ENCODE measurements at regions not wholly inside any gene's neighbourhood (a gene's known extent, or its start where the extent isn't known, plus 50 kb on each side); places are given as distances from the start of the nearest gene placed in this dataset.

- peaks cover 67% of the 10 kb centered on the region for H3K4me1 ChIP-seq (ENCODE audit: control insufficient read depth, extremely low read depth, insufficient read depth, low read length)
- DNase-seq (ENCODE audit: low read depth, low spot score) (no peak), FAIRE-seq (peak; percentile 71)
- H3K9me3 ChIP-seq (ENCODE audit: control insufficient read depth, low read depth, low read length), result no peaks in the 10 kb centered on the region
- dilution Hi-C loops (cut with MboI; ENCODE audit: extremely low pct_ligation_motif_present, low sequenced_read_pairs), result no loop called here
- no peaks in the 10 kb centered on the region for H3K9me1 ChIP-seq (ENCODE audit: control insufficient read depth, extremely low read depth, insufficient read depth, low read length)
- no peaks in the 10 kb centered on the region for H3K27me3 ChIP-seq (ENCODE audit: control insufficient read depth, extremely low read depth, insufficient read depth, low read length)
- H3K9ac ChIP-seq (ENCODE audit: control insufficient read depth, extremely low read depth, insufficient read depth, low read length), result peak overlapping the region; percentile 1
- no peak overlapping the region for H3K4me3 ChIP-seq (ENCODE audit: control insufficient read depth in 2 of 3, extremely low read depth in 1 of 3, insufficient read depth in 2 of 3, low read depth in 1 of 3, low read length in 3 of 3)
- H4K20me1 ChIP-seq (ENCODE audit: control insufficient read depth, extremely low read depth, insufficient read depth, low read length), result no peaks in the 10 kb centered on the region
- H3K79me2 ChIP-seq (ENCODE audit: control insufficient read depth, insufficient read depth, low read length), result no peaks in the 10 kb centered on the region
- TF ChIP-seq EZH2 (IDR thresholded peaks at IDR 0.05; ENCODE audit: low read length), result no peak
- no peak for TF ChIP-seq CTCF (optimal IDR thresholded peaks at IDR 0.05 in 1 of 3, IDR thresholded peaks at IDR 0.05 in 1 of 3, conservative IDR thresholded peaks at IDR 0.05 in 1 of 3; ENCODE audit: extremely low read depth in 1 of 3, insufficient read depth in 2 of 3, low read length in 3 of 3)
- H2AFZ ChIP-seq (ENCODE audit: control insufficient read depth, low read length), result no peak overlapping the region
- H3K4me2 ChIP-seq (ENCODE audit: control insufficient read depth, extremely low read depth, insufficient read depth, low read depth, low read length), result peak overlapping the region; percentile 39
- no peaks in the 10 kb centered on the region for H3K36me3 ChIP-seq (ENCODE audit: control insufficient read depth in 2 of 2, extremely low read depth in 1 of 2, insufficient read depth in 2 of 2, low read length in 2 of 2)
- H3K27ac ChIP-seq (ENCODE audit: control insufficient read depth, insufficient read depth, low read length), result peak overlapping the region; percentile 29
These were observed 104.2 kb upstream of the DST start for GRCh38 chr6:56746767-56747504.

- Histone ChIP-seq H3K9me3 (ENCODE audit: control insufficient read depth, low read depth, low read length) (no peaks in the 10 kb centered on the region), H3K27ac (ENCODE audit: control insufficient read depth, insufficient read depth, low read length) (peak overlapping the region; percentile 29), H3K36me3 (ENCODE audit: control insufficient read depth in 2 of 2, extremely low read depth in 1 of 2, insufficient read depth in 2 of 2, low read length in 2 of 2) (no peaks in the 10 kb centered on the region), H2AFZ (ENCODE audit: control insufficient read depth, low read length) (no peak overlapping the region), H3K9ac (ENCODE audit: control insufficient read depth, extremely low read depth, insufficient read depth, low read length) (no peak overlapping the region), H3K4me2 (ENCODE audit: control insufficient read depth, extremely low read depth, insufficient read depth, low read depth, low read length) (peak overlapping the region; percentile 24), H4K20me1 (ENCODE audit: control insufficient read depth, extremely low read depth, insufficient read depth, low read length) (no peaks in the 10 kb centered on the region), H3K4me3 (ENCODE audit: control insufficient read depth in 2 of 3, extremely low read depth in 1 of 3, insufficient read depth in 2 of 3, low read depth in 1 of 3, low read length in 3 of 3) (no peak overlapping the region), H3K27me3 (ENCODE audit: control insufficient read depth, extremely low read depth, insufficient read depth, low read length) (no peaks in the 10 kb centered on the region), H3K9me1 (ENCODE audit: control insufficient read depth, extremely low read depth, insufficient read depth, low read length) (no peaks in the 10 kb centered on the region), H3K4me1 (ENCODE audit: control insufficient read depth, extremely low read depth, insufficient read depth, low read length) (peaks cover 63% of the 10 kb centered on the region), H3K79me2 (ENCODE audit: control insufficient read depth, insufficient read depth, low read length) (no peaks in the 10 kb centered on the region)
- FAIRE-seq (no peak), DNase-seq (ENCODE audit: low read depth, low spot score) (no peak)
- TF ChIP-seq EZH2 (IDR thresholded peaks at IDR 0.05; ENCODE audit: low read length) (no peak), CTCF (optimal IDR thresholded peaks at IDR 0.05 in 1 of 3, IDR thresholded peaks at IDR 0.05 in 1 of 3, conservative IDR thresholded peaks at IDR 0.05 in 1 of 3; ENCODE audit: extremely low read depth in 1 of 3, insufficient read depth in 2 of 3, low read length in 3 of 3) (no peak)
- dilution Hi-C loops (cut with MboI; ENCODE audit: extremely low pct_ligation_motif_present, low sequenced_read_pairs), result no loop called here
These were observed 103.3 kb upstream of the DST start for GRCh38 chr6:56745971-56746370.
